ENCODE measurements at regions not wholly inside any gene's neighbourhood (a gene's known extent, or its start where the extent isn't known, plus 50 kb on each side); places are given as distances from the start of the nearest gene placed in this dataset.

DNA sequence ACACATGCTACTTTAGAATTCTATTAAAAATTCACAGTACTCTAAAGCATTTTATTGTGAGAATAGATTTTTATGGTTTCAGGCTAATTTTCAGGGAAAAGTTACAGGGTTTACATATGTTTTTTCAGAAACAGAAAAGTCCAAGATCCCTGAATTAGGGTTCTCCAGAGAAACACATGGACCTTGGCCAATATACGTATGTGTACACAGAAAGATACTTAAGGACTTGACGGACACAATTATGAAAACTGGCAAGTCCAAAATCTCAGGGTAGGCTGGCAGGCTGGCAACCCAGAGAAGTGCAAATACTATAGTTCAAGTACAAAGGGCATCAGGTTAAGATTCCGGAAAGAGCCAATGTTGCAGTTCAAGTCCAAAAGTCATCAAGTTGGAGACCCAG, 1897.8 kb upstream of the PCDH10 start:
- no peak overlapping the region for H2BK15ac ChIP-seq (replicated peaks; ENCODE audit: low read depth)

DNA sequence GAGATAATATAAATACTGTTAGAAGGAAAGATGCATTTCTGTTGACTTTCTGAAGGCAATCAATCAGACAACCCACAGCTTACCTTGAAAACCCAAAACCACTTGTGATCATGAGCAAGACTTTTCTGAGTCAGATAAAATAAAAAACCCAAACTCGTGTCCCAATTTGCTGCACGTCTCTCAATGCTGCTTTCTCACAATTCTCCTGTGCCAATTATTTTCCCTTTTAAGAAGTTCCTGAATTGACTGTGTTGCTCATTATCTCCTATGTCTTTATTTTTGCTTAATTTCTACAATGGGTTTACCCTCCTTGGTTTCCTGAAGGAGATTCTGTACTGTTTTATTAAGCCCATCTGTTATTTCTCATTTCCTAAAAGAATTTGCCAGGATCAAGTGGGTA, 1891.9 kb upstream of the PCDH10 start:
- Histone ChIP-seq H4K5ac (ENCODE audit: low read length) (no peak overlapping the region), H3K23ac (ENCODE audit: low read length) (no peak overlapping the region), H4K8ac (ENCODE audit: low read depth, low read length) (no peak overlapping the region), H3K4ac (ENCODE audit: low read depth, low read length) (no peak overlapping the region), H3K79me2 (ENCODE audit: control insufficient read depth, insufficient read depth, low read length) (no peaks in the 10 kb centered on the region), H3K4me2 (ENCODE audit: low read length) (no peak overlapping the region), H2BK5ac (ENCODE audit: low read length) (no peak overlapping the region), H3K79me1 (ENCODE audit: low read length) (no peaks in the 10 kb centered on the region), H3K4me3 (ENCODE audit: low read length) (no peak overlapping the region), H2AK5ac (ENCODE audit: low read length) (no peak overlapping the region), H3K18ac (ENCODE audit: low read length) (no peak overlapping the region), H3K4me1 (ENCODE audit: control insufficient read depth, low read depth, low read length) (no peaks in the 10 kb centered on the region), H3K36me3 (ENCODE audit: control insufficient read depth, insufficient read depth, low read length) (no peaks in the 10 kb centered on the region), H3K27me3 (ENCODE audit: insufficient read depth, low read length, poor library complexity) (no peaks in the 10 kb centered on the region), H2BK120ac (ENCODE audit: low read depth, low read length) (no peak overlapping the region), H2BK15ac (replicated peaks; ENCODE audit: low read depth) (no peak overlapping the region), H3K27ac (ENCODE audit: low read depth, low read length) (no peak overlapping the region), H3K56ac (ENCODE audit: low read length) (no peak overlapping the region), H3K9ac (ENCODE audit: low read length) (no peak overlapping the region)
- no CpG with 5 or more reads among the region's 2 CpGs for WGBS (ENCODE audit: extremely low coverage, insufficient coverage, low lambda C conversion rate)
- DNase-seq: no peak

More for the DNA sequence above, 1897.8 kb upstream of the PCDH10 start:
- Histone ChIP-seq H4K5ac (ENCODE audit: low read length) (no peak overlapping the region), H3K27me3 (ENCODE audit: insufficient read depth, low read length, poor library complexity) (no peaks in the 10 kb centered on the region), H3K4me3 (ENCODE audit: low read length) (no peak overlapping the region), H3K9ac (ENCODE audit: low read length) (no peak overlapping the region), H2BK5ac (ENCODE audit: low read length) (no peak overlapping the region), H3K36me3 (ENCODE audit: control insufficient read depth, insufficient read depth, low read length) (no peaks in the 10 kb centered on the region), H3K79me2 (ENCODE audit: control insufficient read depth, insufficient read depth, low read length) (no peaks in the 10 kb centered on the region), H3K18ac (ENCODE audit: low read length) (no peak overlapping the region), H3K4me1 (ENCODE audit: control insufficient read depth, low read depth, low read length) (no peaks in the 10 kb centered on the region), H3K27ac (ENCODE audit: low read depth, low read length) (no peak overlapping the region), H3K23ac (ENCODE audit: low read length) (no peak overlapping the region), H2AK5ac (ENCODE audit: low read length) (no peak overlapping the region), H3K56ac (ENCODE audit: low read length) (no peak overlapping the region), H3K79me1 (ENCODE audit: low read length) (no peaks in the 10 kb centered on the region), H2BK120ac (ENCODE audit: low read depth, low read length) (no peak overlapping the region), H3K4ac (ENCODE audit: low read depth, low read length) (no peak overlapping the region), H4K8ac (ENCODE audit: low read depth, low read length) (no peak overlapping the region), H3K4me2 (ENCODE audit: low read length) (no peak overlapping the region)
- WGBS (ENCODE audit: extremely low coverage, insufficient coverage, low lambda C conversion rate): no CpG with 5 or more reads among the region's 3 CpGs
- no peak for DNase-seq

DNA sequence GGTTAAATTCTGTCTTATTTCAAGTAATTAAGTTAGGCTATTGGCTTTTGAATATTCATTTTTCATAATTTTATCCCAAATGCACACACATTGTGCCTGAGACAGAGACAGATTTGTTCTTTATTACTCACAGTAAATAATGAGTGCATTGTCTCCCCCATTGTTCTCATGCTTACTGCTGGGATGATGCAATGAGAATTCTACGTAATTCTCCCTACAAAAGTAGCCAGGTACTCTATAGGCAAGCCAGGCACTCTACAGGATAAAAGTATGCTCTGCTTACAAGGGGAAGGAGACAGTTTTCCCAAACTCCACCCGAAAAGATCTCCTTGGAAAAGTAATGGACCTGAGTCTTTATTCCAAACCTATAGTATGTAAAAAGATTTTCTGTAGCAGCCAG, 1890.7 kb upstream of the PCDH10 start:
- Histone ChIP-seq H3K4me2 (ENCODE audit: low read length) (no peak overlapping the region), H3K18ac (ENCODE audit: low read length) (no peak overlapping the region), H3K36me3 (ENCODE audit: control insufficient read depth, insufficient read depth, low read length) (no peaks in the 10 kb centered on the region), H3K23ac (ENCODE audit: low read length) (no peak overlapping the region), H3K4me3 (ENCODE audit: low read length) (no peak overlapping the region), H2BK5ac (ENCODE audit: low read length) (no peak overlapping the region), H3K4ac (ENCODE audit: low read depth, low read length) (no peak overlapping the region), H2AK5ac (ENCODE audit: low read length) (no peak overlapping the region), H3K9ac (ENCODE audit: low read length) (no peak overlapping the region), H3K56ac (ENCODE audit: low read length) (no peak overlapping the region), H3K4me1 (ENCODE audit: control insufficient read depth, low read depth, low read length) (no peaks in the 10 kb centered on the region), H3K27ac (ENCODE audit: low read depth, low read length) (no peak overlapping the region), H3K79me1 (ENCODE audit: low read length) (no peaks in the 10 kb centered on the region), H2BK15ac (replicated peaks; ENCODE audit: low read depth) (no peak overlapping the region), H4K8ac (ENCODE audit: low read depth, low read length) (peak overlapping the region; percentile 76), H4K5ac (ENCODE audit: low read length) (no peak overlapping the region), H3K27me3 (ENCODE audit: insufficient read depth, low read length, poor library complexity) (no peaks in the 10 kb centered on the region), H3K79me2 (ENCODE audit: control insufficient read depth, insufficient read depth, low read length) (no peaks in the 10 kb centered on the region), H2BK120ac (ENCODE audit: low read depth, low read length) (no peak overlapping the region)
- WGBS (ENCODE audit: extremely low coverage, insufficient coverage, low lambda C conversion rate): no CpG with 5 or more reads among the region's 2 CpGs
- peak; percentile 20 for DNase-seq

DNA sequence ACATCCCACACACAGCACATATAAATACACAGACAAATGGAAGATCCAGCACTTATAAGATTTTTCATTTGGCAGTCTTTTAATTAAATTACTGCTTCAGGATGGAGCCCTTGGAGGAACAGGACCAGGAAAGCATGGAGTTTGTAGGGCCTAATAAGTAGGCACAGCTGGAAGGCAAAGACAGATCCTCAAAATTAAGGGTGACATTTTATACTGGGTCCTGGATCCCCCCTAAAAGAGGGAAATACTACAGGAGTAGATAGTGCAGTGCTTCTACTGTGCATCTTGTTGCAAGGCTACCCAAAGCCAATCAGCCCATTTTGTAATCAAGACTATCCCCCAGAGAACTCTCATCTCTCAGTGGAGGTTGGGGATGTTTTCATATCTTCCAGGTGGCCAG, 1860.7 kb upstream of the PCDH10 start:
- Histone ChIP-seq H3K9ac (ENCODE audit: low read length) (no peak overlapping the region), H4K8ac (ENCODE audit: low read depth, low read length) (no peak overlapping the region), H3K4me2 (ENCODE audit: low read length) (no peak overlapping the region), H3K4ac (ENCODE audit: low read depth, low read length) (no peak overlapping the region), H4K5ac (ENCODE audit: low read length) (no peak overlapping the region), H3K27ac (ENCODE audit: low read depth, low read length) (no peak overlapping the region), H3K18ac (ENCODE audit: low read length) (no peak overlapping the region), H3K79me2 (ENCODE audit: control insufficient read depth, insufficient read depth, low read length) (no peaks in the 10 kb centered on the region), H2BK120ac (ENCODE audit: low read depth, low read length) (no peak overlapping the region), H2BK5ac (ENCODE audit: low read length) (no peak overlapping the region), H3K4me3 (ENCODE audit: low read length) (no peak overlapping the region), H3K36me3 (ENCODE audit: control insufficient read depth, insufficient read depth, low read length) (no peaks in the 10 kb centered on the region), H3K56ac (ENCODE audit: low read length) (no peak overlapping the region), H2AK5ac (ENCODE audit: low read length) (no peak overlapping the region), H3K27me3 (ENCODE audit: insufficient read depth, low read length, poor library complexity) (no peaks in the 10 kb centered on the region), H3K4me1 (ENCODE audit: control insufficient read depth, low read depth, low read length) (no peaks in the 10 kb centered on the region), H2BK15ac (replicated peaks; ENCODE audit: low read depth) (no peak overlapping the region), H3K79me1 (ENCODE audit: low read length) (no peaks in the 10 kb centered on the region), H3K23ac (ENCODE audit: low read length) (no peak overlapping the region)
- peak; percentile 28 for DNase-seq

DNA sequence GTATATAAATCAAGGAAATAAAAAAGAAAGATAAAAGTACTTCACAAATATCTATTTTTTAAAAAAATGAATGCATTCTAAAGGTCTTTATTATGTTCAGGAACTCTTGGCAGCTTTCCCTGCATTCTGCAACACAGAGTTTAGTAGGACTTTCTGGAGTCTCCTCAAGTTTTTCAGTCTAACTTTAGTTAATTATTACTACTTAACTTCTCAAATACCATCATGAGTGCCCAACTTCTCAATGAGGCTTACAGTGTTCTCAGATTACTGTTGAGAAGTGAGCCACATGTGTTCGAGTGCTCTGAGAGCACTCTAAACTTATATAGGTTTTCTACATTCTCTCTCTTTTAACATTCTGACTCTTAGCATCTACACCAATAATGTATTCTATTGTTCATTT, 1852.9 kb upstream of the PCDH10 start:
- DNase-seq: no peak
- no peak overlapping the region for H2BK120ac ChIP-seq (ENCODE audit: low read depth, low read length)
- H3K27me3 ChIP-seq (ENCODE audit: insufficient read depth, low read length, poor library complexity): no peaks in the 10 kb centered on the region
- no peaks in the 10 kb centered on the region for H3K79me2 ChIP-seq (ENCODE audit: control insufficient read depth, insufficient read depth, low read length)
- no peak overlapping the region for H3K9ac ChIP-seq (ENCODE audit: low read length)
- H3K79me1 ChIP-seq (ENCODE audit: low read length): no peaks in the 10 kb centered on the region
- H3K4me1 ChIP-seq (ENCODE audit: control insufficient read depth, low read depth, low read length): no peaks in the 10 kb centered on the region
- no peaks in the 10 kb centered on the region for H3K36me3 ChIP-seq (ENCODE audit: control insufficient read depth, insufficient read depth, low read length)
- H4K5ac ChIP-seq (ENCODE audit: low read length): no peak overlapping the region
- no peak overlapping the region for H3K23ac ChIP-seq (ENCODE audit: low read length)
- no peak overlapping the region for H3K4me2 ChIP-seq (ENCODE audit: low read length)
- H3K4ac ChIP-seq (ENCODE audit: low read depth, low read length): no peak overlapping the region
- no peak overlapping the region for H3K56ac ChIP-seq (ENCODE audit: low read length)
- H3K4me3 ChIP-seq (ENCODE audit: low read length): no peak overlapping the region
- no peak overlapping the region for H2BK15ac ChIP-seq (replicated peaks; ENCODE audit: low read depth)
- H2AK5ac ChIP-seq (ENCODE audit: low read length): no peak overlapping the region
- no peak overlapping the region for H2BK5ac ChIP-seq (ENCODE audit: low read length)
- no peak overlapping the region for H4K8ac ChIP-seq (ENCODE audit: low read depth, low read length)
- no peak overlapping the region for H3K18ac ChIP-seq (ENCODE audit: low read length)
- no peak overlapping the region for H3K27ac ChIP-seq (ENCODE audit: low read depth, low read length)
- WGBS (ENCODE audit: extremely low coverage, insufficient coverage, low lambda C conversion rate): no CpG with 5 or more reads among the region's 1 CpG

DNA sequence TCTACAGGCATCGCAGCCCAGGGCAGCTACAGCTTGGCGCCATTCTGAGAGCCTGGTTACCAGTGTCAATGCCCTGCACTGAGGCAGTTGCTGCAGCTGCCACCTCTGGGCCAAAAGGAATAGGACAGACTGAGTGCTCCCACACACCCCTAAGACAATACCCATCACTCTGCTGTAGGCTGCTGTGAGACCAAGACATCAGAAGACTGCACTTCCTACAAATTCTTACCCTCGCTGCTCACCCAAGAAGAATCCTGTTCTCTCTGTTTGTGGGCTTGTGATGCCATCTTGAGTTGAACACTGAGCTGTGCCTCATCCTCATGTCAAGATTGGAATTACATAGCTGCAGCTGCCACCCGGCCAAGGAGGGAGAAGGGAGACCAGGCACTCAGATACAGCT, 1847.0 kb upstream of the PCDH10 start:
- no peak overlapping the region for H3K9ac ChIP-seq (ENCODE audit: low read length)
- H3K27me3 ChIP-seq (ENCODE audit: insufficient read depth, low read length, poor library complexity): no peaks in the 10 kb centered on the region
- no peak overlapping the region for H3K4me2 ChIP-seq (ENCODE audit: low read length)
- H3K56ac ChIP-seq (ENCODE audit: low read length): no peak overlapping the region
- no peak overlapping the region for H2AK5ac ChIP-seq (ENCODE audit: low read length)
- no peak overlapping the region for H3K4ac ChIP-seq (ENCODE audit: low read depth, low read length)
- no peak overlapping the region for H4K5ac ChIP-seq (ENCODE audit: low read length)
- H3K36me3 ChIP-seq (ENCODE audit: control insufficient read depth, insufficient read depth, low read length): no peaks in the 10 kb centered on the region
- H3K79me1 ChIP-seq (ENCODE audit: low read length): no peaks in the 10 kb centered on the region
- H3K4me1 ChIP-seq (ENCODE audit: control insufficient read depth, low read depth, low read length): no peaks in the 10 kb centered on the region
- no peak overlapping the region for H2BK120ac ChIP-seq (ENCODE audit: low read depth, low read length)
- H3K79me2 ChIP-seq (ENCODE audit: control insufficient read depth, insufficient read depth, low read length): no peaks in the 10 kb centered on the region
- no peak overlapping the region for H3K27ac ChIP-seq (ENCODE audit: low read depth, low read length)
- no peak overlapping the region for H3K4me3 ChIP-seq (ENCODE audit: low read length)
- no peak overlapping the region for H3K18ac ChIP-seq (ENCODE audit: low read length)
- WGBS (ENCODE audit: extremely low coverage, insufficient coverage, low lambda C conversion rate): no CpG with 5 or more reads among the region's 4 CpGs
- peak; percentile 64 for DNase-seq
- H2BK5ac ChIP-seq (ENCODE audit: low read length): no peak overlapping the region
- H3K23ac ChIP-seq (ENCODE audit: low read length): no peak overlapping the region
- no peak overlapping the region for H4K8ac ChIP-seq (ENCODE audit: low read depth, low read length)
- no peak overlapping the region for H2BK15ac ChIP-seq (replicated peaks; ENCODE audit: low read depth)
